GM19468 (cell line): ENCODE measurements at regions not wholly inside any gene's neighbourhood (a gene's known extent, or its start where the extent isn't known, plus 50 kb on each side); places are given as distances from the start of the nearest gene placed in this dataset.

ENCODE experiments used
- ATAC-seq: cut with Tn5 transposase; IDR thresholded peaks from one replicate; pipeline ENCODE4 v1.9.1; 2021; ENCODE audit warnings: mild to moderate bottlenecking, moderate library complexity, moderate number of reproducible peaks; ENCODE audit not compliant: unreplicated experiment; ENCODE audit errors: extremely low read depth

- ATAC-seq, result no peak
These were observed 267.6 kb downstream of the METTL4 start for GRCh38 chr18:2303517-2304238.

GRCh38 chr18:2304378-2305175, 266.7 kb downstream of the METTL4 start:
- ATAC-seq, result no peak

GRCh38 chr18:2306606-2307005, 264.7 kb downstream of the METTL4 start:
- no peak for ATAC-seq

- no peak for ATAC-seq
These were observed 260.4 kb downstream of the METTL4 start for GRCh38 chr18:2310886-2311285.

GRCh38 chr18:2312440-2312839, 258.9 kb downstream of the METTL4 start:
- peak; percentile 38 for ATAC-seq

GRCh38 chr18:2313332-2313731, 258.0 kb downstream of the METTL4 start:
- ATAC-seq, result no peak

GRCh38 chr18:2316082-2316750, 255.1 kb downstream of the METTL4 start:
- ATAC-seq, result no peak

GRCh38 chr18:2316751-2317696, 254.3 kb downstream of the METTL4 start:
- no peak for ATAC-seq

- no peak for ATAC-seq
These were observed 246.8 kb downstream of the METTL4 start for GRCh38 chr18:2324459-2324858.

- ATAC-seq, result no peak
These were observed 245.9 kb downstream of the METTL4 start for GRCh38 chr18:2325308-2325849.

GRCh38 chr18:2325933-2326332, 245.4 kb downstream of the METTL4 start:
- ATAC-seq, result no peak

- no peak for ATAC-seq
These were observed 244.3 kb downstream of the METTL4 start for GRCh38 chr18:2326999-2327398.

- ATAC-seq, result no peak
These were observed 240.5 kb downstream of the METTL4 start for GRCh38 chr18:2330764-2331163.

- ATAC-seq, result no peak
These were observed 239.8 kb downstream of the METTL4 start for GRCh38 chr18:2331491-2331890.

GRCh38 chr18:2336690-2337392, 234.5 kb downstream of the METTL4 start:
- ATAC-seq, result no peak

- peak; percentile 74 for ATAC-seq
These were observed 233.7 kb downstream of the METTL4 start for GRCh38 chr18:2337552-2338141.

GRCh38 chr18:2338601-2339000, 232.7 kb downstream of the METTL4 start:
- no peak for ATAC-seq

GRCh38 chr18:2340335-2340734, 231.0 kb downstream of the METTL4 start:
- no peak for ATAC-seq

GRCh38 chr18:2348003-2348402, 223.3 kb downstream of the METTL4 start:
- no peak for ATAC-seq
